ENCODE measurements at regions not wholly inside any gene's neighbourhood (a gene's known extent, or its start where the extent isn't known, plus 50 kb on each side); places are given as distances from the start of the nearest gene placed in this dataset.

GRCh38 chr4:56128213-56128612 is 179.5 kb downstream of the CEP135 start:
- DNase-seq (ENCODE audit: extremely low read depth, low read depth): no peak
- no peak for TF ChIP-seq CTCF (IDR thresholded peaks at IDR 0.05; ENCODE audit: low read depth, low read length)

DNA sequence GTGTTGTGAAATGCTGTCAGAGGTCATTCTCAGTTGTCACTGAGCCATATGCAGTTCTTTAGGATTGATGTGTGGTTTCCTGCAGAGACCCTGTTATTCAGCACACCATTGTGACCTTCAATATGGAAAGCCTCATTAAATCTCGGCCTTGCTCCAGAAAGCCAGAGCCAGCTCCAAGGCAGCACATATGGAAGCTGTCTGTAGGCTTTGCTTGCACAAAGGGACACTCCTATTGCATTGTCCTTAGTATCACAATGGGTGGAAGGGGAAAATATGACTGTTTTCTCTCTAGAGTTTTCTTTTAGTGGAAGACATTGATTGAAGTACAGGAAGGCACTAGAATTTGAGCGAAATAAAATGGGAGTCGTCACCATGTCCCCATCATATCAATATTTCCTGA is 179.0 kb downstream of the CEP135 start:
- TF ChIP-seq CTCF (IDR thresholded peaks at IDR 0.05; ENCODE audit: low read depth, low read length): no peak
- no peak for DNase-seq (ENCODE audit: extremely low read depth, low read depth)

- no peak for TF ChIP-seq CTCF (IDR thresholded peaks at IDR 0.05; ENCODE audit: low read depth, low read length)
- DNase-seq (ENCODE audit: extremely low read depth, low read depth): no peak
These were observed 174.8 kb downstream of the CEP135 start for GRCh38 chr4:56123547-56123946.

- DNase-seq (ENCODE audit: extremely low read depth, low read depth): no peak
- TF ChIP-seq CTCF (IDR thresholded peaks at IDR 0.05; ENCODE audit: low read depth, low read length): no peak
These were observed 174.3 kb downstream of the CEP135 start for GRCh38 chr4:56123051-56123450.

GRCh38 chr4:56118845-56119244 is 170.1 kb downstream of the CEP135 start:
- no peak for DNase-seq (ENCODE audit: extremely low read depth, low read depth)
- TF ChIP-seq CTCF (IDR thresholded peaks at IDR 0.05; ENCODE audit: low read depth, low read length): no peak

DNA sequence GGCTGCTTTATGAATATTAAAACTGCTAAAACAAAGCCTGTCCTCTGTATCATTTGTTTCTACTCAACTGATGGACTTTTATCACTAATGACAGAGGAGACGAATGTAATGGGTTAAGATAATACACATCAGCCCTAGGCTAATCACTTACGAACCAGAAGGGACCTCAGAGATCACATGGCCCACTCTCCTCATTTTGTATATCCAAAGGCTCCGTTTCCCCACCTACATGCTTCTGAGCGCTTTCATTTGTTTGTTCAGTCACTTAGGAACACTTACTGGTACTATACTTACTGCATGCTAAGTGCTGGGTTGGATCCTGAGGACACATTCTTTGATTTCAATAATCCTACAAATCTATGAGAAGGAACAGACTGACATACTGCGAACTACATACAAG is 169.3 kb downstream of the CEP135 start:
- TF ChIP-seq CTCF (IDR thresholded peaks at IDR 0.05; ENCODE audit: low read depth, low read length): no peak
- no peak for DNase-seq (ENCODE audit: extremely low read depth, low read depth)

DNA sequence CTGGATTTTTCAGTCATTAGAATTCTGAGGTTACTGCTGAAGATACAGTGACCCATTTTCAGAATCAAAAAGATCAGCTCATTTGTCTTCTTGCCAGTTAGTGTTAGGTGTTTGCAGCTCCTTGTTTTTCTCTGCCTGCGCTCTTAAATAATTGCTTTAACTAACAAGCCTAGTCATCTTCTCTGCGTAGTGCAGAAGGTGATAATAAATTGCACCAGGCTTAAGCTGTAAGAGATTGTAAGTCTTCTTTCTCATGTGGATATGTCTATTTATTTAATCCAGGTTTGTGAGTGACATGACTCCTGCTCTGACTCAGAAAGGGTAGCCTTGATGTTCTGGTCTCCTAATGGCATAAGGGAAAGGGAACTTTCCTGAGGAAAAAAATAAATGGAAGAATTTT is 167.2 kb downstream of the CEP135 start:
- DNase-seq (ENCODE audit: extremely low read depth, low read depth): no peak
- TF ChIP-seq CTCF (IDR thresholded peaks at IDR 0.05; ENCODE audit: low read depth, low read length): no peak

Data from AG09319 (cell line).